HepG2 (cell line): ENCODE measurements at regions not wholly inside any gene's neighbourhood (a gene's known extent, or its start where the extent isn't known, plus 50 kb on each side); places are given as distances from the start of the nearest gene placed in this dataset.
A peak's percentile ranks its signal among the peaks of the same experiment; 100 is the strongest.

Source experiments
- ARHGAP35 ChIP-seq: sonication (generic); formaldehyde crosslinking; IDR thresholded peaks from 2 replicates; pipeline ENCODE4 v1.9.0; 2022; ENCODE audit warnings: mild to moderate bottlenecking, inconsistent platforms, moderate library complexity, missing genetic modification reagents, borderline replicate concordance
- MTA1 ChIP-seq: sonication (generic); formaldehyde crosslinking; IDR thresholded peaks from 2 replicates; pipeline ENCODE4 v1.4.0; 2020; ENCODE audit warnings: missing genetic modification reagents, mild to moderate bottlenecking, borderline replicate concordance
- ZFP1 ChIP-seq: IDR thresholded peaks from 2 replicates; pipeline ENCODE4 v1.6.1; 2016
- ZNF577 ChIP-seq: sonication (generic); formaldehyde crosslinking; IDR thresholded peaks from 2 replicates; pipeline ENCODE4 v1.4.0; 2020; ENCODE audit warnings: mild to moderate bottlenecking, low read depth, missing genetic modification reagents, borderline replicate concordance
- ZNF598 ChIP-seq: sonication (generic); formaldehyde crosslinking; IDR thresholded peaks from 2 replicates; pipeline ENCODE4 v1.5.1; 2020; ENCODE audit warnings: mild to moderate bottlenecking, missing genetic modification reagents, borderline replicate concordance
- ZNF891 ChIP-seq: sonication (generic); formaldehyde crosslinking; IDR thresholded peaks from 2 replicates; pipeline ENCODE4 v1.5.0; 2020; ENCODE audit warnings: mild to moderate bottlenecking, missing genetic modification reagents
- TF ChIP-seq, protein P1 (sequence below): sonication (generic); formaldehyde crosslinking; IDR thresholded peaks from 2 replicates; pipeline ENCODE4 v1.9.0; 2022; ENCODE audit warnings: missing genetic modification reagents, mild to moderate bottlenecking, borderline replicate concordance
- TF ChIP-seq, protein P2 (sequence below): sonication (generic); formaldehyde crosslinking; IDR thresholded peaks from 2 replicates; pipeline ENCODE4 v1.4.0; 2020; ENCODE audit warnings: missing genetic modification reagents
- TF ChIP-seq, protein P3 (sequence below): sonication (generic); formaldehyde crosslinking; IDR thresholded peaks from 2 replicates; pipeline ENCODE4 v1.9.0; 2021; ENCODE audit warnings: missing genetic modification reagents, borderline replicate concordance
- TF ChIP-seq, protein P4 (sequence below): sonication (generic); formaldehyde crosslinking; IDR thresholded peaks from 2 replicates; pipeline ENCODE4 v1.4.0; 2020; ENCODE audit warnings: missing genetic modification reagents
- TF ChIP-seq, protein P5 (sequence below): sonication (generic); formaldehyde crosslinking; IDR thresholded peaks from 2 replicates; pipeline ENCODE4 v1.4.0; 2020; ENCODE audit warnings: low read depth, mild to moderate bottlenecking, missing genetic modification reagents

DNA sequence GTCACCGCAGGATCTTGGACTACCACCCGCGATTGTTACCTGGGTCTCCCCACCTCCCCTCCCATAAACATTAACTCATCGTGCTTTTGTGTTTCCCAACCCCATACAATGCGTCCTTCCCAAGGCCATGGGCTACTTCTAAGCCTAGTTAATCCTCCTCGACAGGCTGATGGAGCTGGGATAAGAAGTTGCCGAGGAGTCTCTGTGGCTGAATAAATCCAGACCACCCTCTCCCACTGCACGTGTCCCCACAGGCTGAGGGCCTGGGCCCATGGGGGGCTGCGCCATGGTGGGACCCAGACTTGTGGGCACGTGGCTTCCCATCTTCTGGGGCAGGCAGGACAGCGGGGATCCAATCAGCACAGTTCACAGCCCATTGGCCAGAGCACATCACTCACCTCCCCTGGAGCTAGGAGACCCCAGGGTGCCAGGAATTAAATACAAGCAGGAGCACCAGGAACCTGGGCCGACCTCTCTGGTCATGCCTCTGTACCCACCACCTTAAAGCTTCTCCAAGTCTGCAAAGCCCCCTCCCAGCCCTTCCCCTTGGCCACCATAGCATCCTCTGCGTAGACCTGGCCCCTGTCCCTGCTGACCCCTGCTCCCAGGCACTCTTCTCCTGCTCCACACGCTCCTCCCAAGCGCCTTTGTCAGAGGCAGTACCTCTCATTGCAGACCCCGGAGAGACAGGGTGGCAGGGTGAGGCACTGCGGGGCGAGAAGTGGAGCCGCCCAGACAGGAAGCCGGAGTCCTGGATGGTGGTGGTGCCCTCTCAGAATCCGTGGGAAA lies 51.0 kb upstream of the ID2 start (continued):
- TF ChIP-seq, protein P1, sequence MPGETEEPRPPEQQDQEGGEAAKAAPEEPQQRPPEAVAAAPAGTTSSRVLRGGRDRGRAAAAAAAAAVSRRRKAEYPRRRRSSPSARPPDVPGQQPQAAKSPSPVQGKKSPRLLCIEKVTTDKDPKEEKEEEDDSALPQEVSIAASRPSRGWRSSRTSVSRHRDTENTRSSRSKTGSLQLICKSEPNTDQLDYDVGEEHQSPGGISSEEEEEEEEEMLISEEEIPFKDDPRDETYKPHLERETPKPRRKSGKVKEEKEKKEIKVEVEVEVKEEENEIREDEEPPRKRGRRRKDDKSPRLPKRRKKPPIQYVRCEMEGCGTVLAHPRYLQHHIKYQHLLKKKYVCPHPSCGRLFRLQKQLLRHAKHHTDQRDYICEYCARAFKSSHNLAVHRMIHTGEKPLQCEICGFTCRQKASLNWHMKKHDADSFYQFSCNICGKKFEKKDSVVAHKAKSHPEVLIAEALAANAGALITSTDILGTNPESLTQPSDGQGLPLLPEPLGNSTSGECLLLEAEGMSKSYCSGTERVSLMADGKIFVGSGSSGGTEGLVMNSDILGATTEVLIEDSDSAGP (CRISPR knock-in tag), result peak; percentile 57; the same call in 1 of the 2 replicates
- TF ChIP-seq ZNF891 (CRISPR knock-in tag) (peak; percentile 35; the same call in 1 of the 2 replicates), ZFP1 (CRISPR knock-in tag) (no peak), MTA1 (no peak), ZNF577 (CRISPR knock-in tag) (no peak), ZNF598 (CRISPR knock-in tag) (no peak), ARHGAP35 (CRISPR knock-in tag) (no peak)
- TF ChIP-seq, protein P2, sequence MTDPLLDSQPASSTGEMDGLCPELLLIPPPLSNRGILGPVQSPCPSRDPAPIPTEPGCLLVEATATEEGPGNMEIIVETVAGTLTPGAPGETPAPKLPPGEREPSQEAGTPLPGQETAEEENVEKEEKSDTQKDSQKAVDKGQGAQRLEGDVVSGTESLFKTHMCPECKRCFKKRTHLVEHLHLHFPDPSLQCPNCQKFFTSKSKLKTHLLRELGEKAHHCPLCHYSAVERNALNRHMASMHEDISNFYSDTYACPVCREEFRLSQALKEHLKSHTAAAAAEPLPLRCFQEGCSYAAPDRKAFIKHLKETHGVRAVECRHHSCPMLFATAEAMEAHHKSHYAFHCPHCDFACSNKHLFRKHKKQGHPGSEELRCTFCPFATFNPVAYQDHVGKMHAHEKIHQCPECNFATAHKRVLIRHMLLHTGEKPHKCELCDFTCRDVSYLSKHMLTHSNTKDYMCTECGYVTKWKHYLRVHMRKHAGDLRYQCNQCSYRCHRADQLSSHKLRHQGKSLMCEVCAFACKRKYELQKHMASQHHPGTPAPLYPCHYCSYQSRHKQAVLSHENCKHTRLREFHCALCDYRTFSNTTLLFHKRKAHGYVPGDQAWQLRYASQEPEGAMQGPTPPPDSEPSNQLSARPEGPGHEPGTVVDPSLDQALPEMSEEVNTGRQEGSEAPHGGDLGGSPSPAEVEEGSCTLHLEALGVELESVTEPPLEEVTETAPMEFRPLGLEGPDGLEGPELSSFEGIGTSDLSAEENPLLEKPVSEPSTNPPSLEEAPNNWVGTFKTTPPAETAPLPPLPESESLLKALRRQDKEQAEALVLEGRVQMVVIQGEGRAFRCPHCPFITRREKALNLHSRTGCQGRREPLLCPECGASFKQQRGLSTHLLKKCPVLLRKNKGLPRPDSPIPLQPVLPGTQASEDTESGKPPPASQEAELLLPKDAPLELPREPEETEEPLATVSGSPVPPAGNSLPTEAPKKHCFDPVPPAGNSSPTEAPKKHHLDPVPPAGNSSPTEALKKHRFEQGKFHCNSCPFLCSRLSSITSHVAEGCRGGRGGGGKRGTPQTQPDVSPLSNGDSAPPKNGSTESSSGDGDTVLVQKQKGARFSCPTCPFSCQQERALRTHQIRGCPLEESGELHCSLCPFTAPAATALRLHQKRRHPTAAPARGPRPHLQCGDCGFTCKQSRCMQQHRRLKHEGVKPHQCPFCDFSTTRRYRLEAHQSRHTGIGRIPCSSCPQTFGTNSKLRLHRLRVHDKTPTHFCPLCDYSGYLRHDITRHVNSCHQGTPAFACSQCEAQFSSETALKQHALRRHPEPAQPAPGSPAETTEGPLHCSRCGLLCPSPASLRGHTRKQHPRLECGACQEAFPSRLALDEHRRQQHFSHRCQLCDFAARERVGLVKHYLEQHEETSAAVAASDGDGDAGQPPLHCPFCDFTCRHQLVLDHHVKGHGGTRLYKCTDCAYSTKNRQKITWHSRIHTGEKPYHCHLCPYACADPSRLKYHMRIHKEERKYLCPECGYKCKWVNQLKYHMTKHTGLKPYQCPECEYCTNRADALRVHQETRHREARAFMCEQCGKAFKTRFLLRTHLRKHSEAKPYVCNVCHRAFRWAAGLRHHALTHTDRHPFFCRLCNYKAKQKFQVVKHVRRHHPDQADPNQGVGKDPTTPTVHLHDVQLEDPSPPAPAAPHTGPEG (CRISPR knock-in tag), result no peak
- TF ChIP-seq, protein P3, sequence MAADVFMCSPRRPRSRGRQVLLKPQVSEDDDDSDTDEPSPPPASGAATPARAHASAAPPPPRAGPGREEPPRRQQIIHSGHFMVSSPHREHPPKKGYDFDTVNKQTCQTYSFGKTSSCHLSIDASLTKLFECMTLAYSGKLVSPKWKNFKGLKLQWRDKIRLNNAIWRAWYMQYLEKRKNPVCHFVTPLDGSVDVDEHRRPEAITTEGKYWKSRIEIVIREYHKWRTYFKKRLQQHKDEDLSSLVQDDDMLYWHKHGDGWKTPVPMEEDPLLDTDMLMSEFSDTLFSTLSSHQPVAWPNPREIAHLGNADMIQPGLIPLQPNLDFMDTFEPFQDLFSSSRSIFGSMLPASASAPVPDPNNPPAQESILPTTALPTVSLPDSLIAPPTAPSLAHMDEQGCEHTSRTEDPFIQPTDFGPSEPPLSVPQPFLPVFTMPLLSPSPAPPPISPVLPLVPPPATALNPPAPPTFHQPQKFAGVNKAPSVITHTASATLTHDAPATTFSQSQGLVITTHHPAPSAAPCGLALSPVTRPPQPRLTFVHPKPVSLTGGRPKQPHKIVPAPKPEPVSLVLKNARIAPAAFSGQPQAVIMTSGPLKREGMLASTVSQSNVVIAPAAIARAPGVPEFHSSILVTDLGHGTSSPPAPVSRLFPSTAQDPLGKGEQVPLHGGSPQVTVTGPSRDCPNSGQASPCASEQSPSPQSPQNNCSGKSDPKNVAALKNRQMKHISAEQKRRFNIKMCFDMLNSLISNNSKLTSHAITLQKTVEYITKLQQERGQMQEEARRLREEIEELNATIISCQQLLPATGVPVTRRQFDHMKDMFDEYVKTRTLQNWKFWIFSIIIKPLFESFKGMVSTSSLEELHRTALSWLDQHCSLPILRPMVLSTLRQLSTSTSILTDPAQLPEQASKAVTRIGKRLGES (CRISPR knock-in tag), result no peak
- TF ChIP-seq, protein P4, sequence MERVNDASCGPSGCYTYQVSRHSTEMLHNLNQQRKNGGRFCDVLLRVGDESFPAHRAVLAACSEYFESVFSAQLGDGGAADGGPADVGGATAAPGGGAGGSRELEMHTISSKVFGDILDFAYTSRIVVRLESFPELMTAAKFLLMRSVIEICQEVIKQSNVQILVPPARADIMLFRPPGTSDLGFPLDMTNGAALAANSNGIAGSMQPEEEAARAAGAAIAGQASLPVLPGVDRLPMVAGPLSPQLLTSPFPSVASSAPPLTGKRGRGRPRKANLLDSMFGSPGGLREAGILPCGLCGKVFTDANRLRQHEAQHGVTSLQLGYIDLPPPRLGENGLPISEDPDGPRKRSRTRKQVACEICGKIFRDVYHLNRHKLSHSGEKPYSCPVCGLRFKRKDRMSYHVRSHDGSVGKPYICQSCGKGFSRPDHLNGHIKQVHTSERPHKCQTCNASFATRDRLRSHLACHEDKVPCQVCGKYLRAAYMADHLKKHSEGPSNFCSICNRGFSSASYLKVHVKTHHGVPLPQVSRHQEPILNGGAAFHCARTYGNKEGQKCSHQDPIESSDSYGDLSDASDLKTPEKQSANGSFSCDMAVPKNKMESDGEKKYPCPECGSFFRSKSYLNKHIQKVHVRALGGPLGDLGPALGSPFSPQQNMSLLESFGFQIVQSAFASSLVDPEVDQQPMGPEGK (CRISPR knock-in tag), result peak; percentile 78
- TF ChIP-seq, protein P5, sequence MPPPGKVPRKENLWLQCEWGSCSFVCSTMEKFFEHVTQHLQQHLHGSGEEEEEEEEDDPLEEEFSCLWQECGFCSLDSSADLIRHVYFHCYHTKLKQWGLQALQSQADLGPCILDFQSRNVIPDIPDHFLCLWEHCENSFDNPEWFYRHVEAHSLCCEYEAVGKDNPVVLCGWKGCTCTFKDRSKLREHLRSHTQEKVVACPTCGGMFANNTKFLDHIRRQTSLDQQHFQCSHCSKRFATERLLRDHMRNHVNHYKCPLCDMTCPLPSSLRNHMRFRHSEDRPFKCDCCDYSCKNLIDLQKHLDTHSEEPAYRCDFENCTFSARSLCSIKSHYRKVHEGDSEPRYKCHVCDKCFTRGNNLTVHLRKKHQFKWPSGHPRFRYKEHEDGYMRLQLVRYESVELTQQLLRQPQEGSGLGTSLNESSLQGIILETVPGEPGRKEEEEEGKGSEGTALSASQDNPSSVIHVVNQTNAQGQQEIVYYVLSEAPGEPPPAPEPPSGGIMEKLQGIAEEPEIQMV (CRISPR knock-in tag), result no peak; the same call in 1 of the 2 replicates
